WTC11 (cell line): ENCODE measurements at regions not wholly inside any gene's neighbourhood (a gene's known extent, or its start where the extent isn't known, plus 50 kb on each side); places are given as distances from the start of the nearest gene placed in this dataset.

Experiments used
- ATF3 ChIP-seq: sonication (generic); formaldehyde crosslinking; conservative IDR thresholded peaks from 2 replicates; pipeline ENCODE4 v1.8.1; 2022; ENCODE audit warnings: mild to moderate bottlenecking, missing genetic modification reagents
- CBFB ChIP-seq: sonication (generic); formaldehyde crosslinking; IDR thresholded peaks from 2 replicates; pipeline ENCODE4 v1.8.1; 2022; ENCODE audit warnings: mild to moderate bottlenecking, low read depth, missing genetic modification reagents
- CTCF ChIP-seq: fragments of 200-600 bp; IDR thresholded peaks from 2 replicates; pipeline ENCODE4 v1.8.0; 2022; ENCODE audit warnings: antibody characterized with exemption
- ETV6 ChIP-seq: sonication (generic); formaldehyde crosslinking; IDR thresholded peaks from 2 replicates; pipeline ENCODE4 v1.8.1; 2022; ENCODE audit warnings: mild to moderate bottlenecking, missing genetic modification reagents
- ZBTB43 ChIP-seq: sonication (generic); formaldehyde crosslinking; IDR thresholded peaks from 2 replicates; pipeline ENCODE4 v1.8.1; 2023; ENCODE audit warnings: mild to moderate bottlenecking, missing genetic modification reagents
- ZNF138 ChIP-seq: sonication (generic); formaldehyde crosslinking; conservative IDR thresholded peaks from 2 replicates; pipeline ENCODE4 v1.8.1; 2022; ENCODE audit warnings: mild to moderate bottlenecking, moderate library complexity, missing genetic modification reagents
- TF ChIP-seq, protein P1 (sequence below): sonication (generic); formaldehyde crosslinking; IDR thresholded peaks from 2 replicates; pipeline ENCODE4 v1.8.0; 2023; ENCODE audit warnings: missing genetic modification reagents
- TF ChIP-seq, protein P2 (sequence below): sonication (generic); formaldehyde crosslinking; IDR thresholded peaks from 2 replicates; pipeline ENCODE4 v1.8.0; 2022; ENCODE audit warnings: mild to moderate bottlenecking, missing genetic modification reagents
- TF ChIP-seq, protein P3 (sequence below): sonication (generic); formaldehyde crosslinking; IDR thresholded peaks from 2 replicates; pipeline ENCODE4 v1.8.0; 2022; ENCODE audit warnings: mild to moderate bottlenecking, missing genetic modification reagents
- TF ChIP-seq, protein P4 (sequence below): sonication (generic); formaldehyde crosslinking; IDR thresholded peaks from 2 replicates; pipeline ENCODE4 v1.8.1; 2022; ENCODE audit warnings: low read depth, missing genetic modification reagents, borderline replicate concordance

GRCh38 chr1:198465201-198466144, 75.0 kb downstream of the ATP6V1G3 start:
- TF ChIP-seq, protein P1, sequence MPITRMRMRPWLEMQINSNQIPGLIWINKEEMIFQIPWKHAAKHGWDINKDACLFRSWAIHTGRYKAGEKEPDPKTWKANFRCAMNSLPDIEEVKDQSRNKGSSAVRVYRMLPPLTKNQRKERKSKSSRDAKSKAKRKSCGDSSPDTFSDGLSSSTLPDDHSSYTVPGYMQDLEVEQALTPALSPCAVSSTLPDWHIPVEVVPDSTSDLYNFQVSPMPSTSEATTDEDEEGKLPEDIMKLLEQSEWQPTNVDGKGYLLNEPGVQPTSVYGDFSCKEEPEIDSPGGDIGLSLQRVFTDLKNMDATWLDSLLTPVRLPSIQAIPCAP (CRISPR knock-in tag): no peak
- TF ChIP-seq, protein P2, sequence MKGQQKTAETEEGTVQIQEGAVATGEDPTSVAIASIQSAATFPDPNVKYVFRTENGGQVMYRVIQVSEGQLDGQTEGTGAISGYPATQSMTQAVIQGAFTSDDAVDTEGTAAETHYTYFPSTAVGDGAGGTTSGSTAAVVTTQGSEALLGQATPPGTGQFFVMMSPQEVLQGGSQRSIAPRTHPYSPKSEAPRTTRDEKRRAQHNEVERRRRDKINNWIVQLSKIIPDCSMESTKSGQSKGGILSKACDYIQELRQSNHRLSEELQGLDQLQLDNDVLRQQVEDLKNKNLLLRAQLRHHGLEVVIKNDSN (CRISPR knock-in tag): no peak
- TF ChIP-seq ZNF138 (CRISPR knock-in tag): no peak
- no peak for TF ChIP-seq ZBTB43 (CRISPR knock-in tag)
- TF ChIP-seq CTCF: no peak
- TF ChIP-seq ETV6 (CRISPR knock-in tag): no peak
- TF ChIP-seq, protein P3, sequence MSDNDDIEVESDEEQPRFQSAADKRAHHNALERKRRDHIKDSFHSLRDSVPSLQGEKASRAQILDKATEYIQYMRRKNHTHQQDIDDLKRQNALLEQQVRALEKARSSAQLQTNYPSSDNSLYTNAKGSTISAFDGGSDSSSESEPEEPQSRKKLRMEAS: no peak
- TF ChIP-seq, protein P4, sequence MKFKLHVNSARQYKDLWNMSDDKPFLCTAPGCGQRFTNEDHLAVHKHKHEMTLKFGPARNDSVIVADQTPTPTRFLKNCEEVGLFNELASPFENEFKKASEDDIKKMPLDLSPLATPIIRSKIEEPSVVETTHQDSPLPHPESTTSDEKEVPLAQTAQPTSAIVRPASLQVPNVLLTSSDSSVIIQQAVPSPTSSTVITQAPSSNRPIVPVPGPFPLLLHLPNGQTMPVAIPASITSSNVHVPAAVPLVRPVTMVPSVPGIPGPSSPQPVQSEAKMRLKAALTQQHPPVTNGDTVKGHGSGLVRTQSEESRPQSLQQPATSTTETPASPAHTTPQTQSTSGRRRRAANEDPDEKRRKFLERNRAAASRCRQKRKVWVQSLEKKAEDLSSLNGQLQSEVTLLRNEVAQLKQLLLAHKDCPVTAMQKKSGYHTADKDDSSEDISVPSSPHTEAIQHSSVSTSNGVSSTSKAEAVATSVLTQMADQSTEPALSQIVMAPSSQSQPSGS: no peak
- TF ChIP-seq ATF3 (CRISPR knock-in tag): no peak
- TF ChIP-seq CBFB: no peak
